WTC11 (cell line): ENCODE measurements at regions not wholly inside any gene's neighbourhood (a gene's known extent, or its start where the extent isn't known, plus 50 kb on each side); places are given as distances from the start of the nearest gene placed in this dataset.

ENCODE experiments used
- ATAC-seq: fragments of 200-7000 bp; cut with Tn5 transposase; 2 replicates; pipeline ENCODE4 v1.10.0; 2021; ENCODE audit warnings: mild to moderate bottlenecking, moderate library complexity
- CTCF ChIA-PET: fragments of 300-600 bp; sonication (Branson Sonifier 250); formaldehyde crosslinking; loops from one replicate; lab custom pipeline; 2021; ENCODE audit warnings: antibody characterized with exemption; lab: Charles Lee
- POLR2A ChIA-PET: fragments of 350-600 bp; sonication (Branson Sonifier 250); formaldehyde crosslinking; loops from one replicate; lab custom pipeline; 2021; ENCODE audit warnings: antibody characterized with exemption; lab: Charles Lee
- DNase-seq: peaks from one replicate; pipeline ENCODE4 v3.0.0; 2021; ENCODE audit warnings: low spot score
- H3K27ac Mint-ChIP-seq: 2 replicates; pipeline ENCODE4 v1.8.0; 2021; ENCODE audit warnings: mixed read lengths
- H3K27me3 Mint-ChIP-seq: 2 replicates; pipeline ENCODE4 v1.8.0; 2021; ENCODE audit warnings: low read depth, mild to moderate bottlenecking, moderate library complexity, mixed read lengths
- H3K36me3 Mint-ChIP-seq: 2 replicates; pipeline ENCODE4 v1.8.0; 2021; ENCODE audit warnings: mixed read lengths
- H3K4me1 Mint-ChIP-seq: 2 replicates; pipeline ENCODE4 v1.8.0; 2022; ENCODE audit warnings: mixed read lengths
- H3K4me3 Mint-ChIP-seq: 2 replicates; pipeline ENCODE4 v1.8.0; 2021; ENCODE audit warnings: mild to moderate bottlenecking, moderate library complexity, mixed read lengths
- H3K9me3 Mint-ChIP-seq: 2 replicates; pipeline ENCODE4 v1.8.0; 2021; ENCODE audit warnings: mixed read lengths
- ATF2 ChIP-seq: sonication (generic); formaldehyde crosslinking; IDR thresholded peaks from 2 replicates; pipeline ENCODE4 v1.8.1; 2022; ENCODE audit warnings: low read depth, missing genetic modification reagents, borderline replicate concordance
- ATF3 ChIP-seq: sonication (generic); formaldehyde crosslinking; conservative IDR thresholded peaks from 2 replicates; pipeline ENCODE4 v1.8.1; 2022; ENCODE audit warnings: mild to moderate bottlenecking, missing genetic modification reagents
- CREB1 ChIP-seq: sonication (generic); formaldehyde crosslinking; IDR thresholded peaks from 2 replicates; pipeline ENCODE4 v1.8.0; 2023; ENCODE audit warnings: mild to moderate bottlenecking, missing genetic modification reagents
- E2F1 ChIP-seq: sonication (generic); formaldehyde crosslinking; IDR thresholded peaks from 2 replicates; pipeline ENCODE4 v1.8.0; 2022; ENCODE audit warnings: mild to moderate bottlenecking, missing genetic modification reagents
- EMX1 ChIP-seq: fragments of 250-450 bp; sonication (Bioruptor Pico); IDR thresholded peaks from 2 replicates; pipeline ENCODE4 v1.8.0; 2021; ENCODE audit warnings: mild to moderate bottlenecking
- ESRRA ChIP-seq: sonication (generic); formaldehyde crosslinking; IDR thresholded peaks from 2 replicates; pipeline ENCODE4 v1.8.1; 2022; ENCODE audit warnings: mild to moderate bottlenecking, missing genetic modification reagents, borderline replicate concordance
- ETV6 ChIP-seq: sonication (generic); formaldehyde crosslinking; IDR thresholded peaks from 2 replicates; pipeline ENCODE4 v1.8.1; 2022; ENCODE audit warnings: mild to moderate bottlenecking, missing genetic modification reagents
- FOXJ3 ChIP-seq: sonication (generic); formaldehyde crosslinking; IDR thresholded peaks from 2 replicates; pipeline ENCODE4 v1.9.0; 2021; ENCODE audit warnings: missing genetic modification reagents, mild to moderate bottlenecking, borderline replicate concordance
- FOXP4 ChIP-seq: sonication (generic); formaldehyde crosslinking; IDR thresholded peaks from 2 replicates; pipeline ENCODE4 v1.8.0; 2022; ENCODE audit warnings: mild to moderate bottlenecking, missing genetic modification reagents
- GABPB1 ChIP-seq: sonication (generic); formaldehyde crosslinking; IDR thresholded peaks from 2 replicates; pipeline ENCODE4 v1.8.1; 2023; ENCODE audit warnings: mild to moderate bottlenecking, missing genetic modification reagents
- MXD4 ChIP-seq: fragments of 250-450 bp; sonication (Bioruptor Pico); IDR thresholded peaks from 2 replicates; pipeline ENCODE4 v1.8.0; 2021; ENCODE audit warnings: mild to moderate bottlenecking, moderate library complexity, borderline replicate concordance
- MYBL2 ChIP-seq: sonication (generic); formaldehyde crosslinking; IDR thresholded peaks from 2 replicates; pipeline ENCODE4 v1.8.1; 2023; ENCODE audit warnings: mild to moderate bottlenecking, moderate library complexity, missing genetic modification reagents
- NFYB ChIP-seq: sonication (generic); formaldehyde crosslinking; conservative IDR thresholded peaks from 2 replicates; pipeline ENCODE4 v1.8.0; 2022; ENCODE audit warnings: low read depth, missing genetic modification reagents
- NR3C1 ChIP-seq: sonication (generic); formaldehyde crosslinking; conservative IDR thresholded peaks from 2 replicates; pipeline ENCODE4 v1.8.1; 2023; ENCODE audit warnings: low read depth, mild to moderate bottlenecking, missing genetic modification reagents
- PREB ChIP-seq: sonication (generic); formaldehyde crosslinking; IDR thresholded peaks from 2 replicates; pipeline ENCODE4 v1.8.1; 2022; ENCODE audit warnings: mild to moderate bottlenecking, missing genetic modification reagents, moderate library complexity, borderline replicate concordance
- STAT6 ChIP-seq: sonication (generic); formaldehyde crosslinking; conservative IDR thresholded peaks from 2 replicates; pipeline ENCODE4 v1.8.1; 2023; ENCODE audit warnings: mild to moderate bottlenecking, low read depth, missing genetic modification reagents, moderate library complexity
- TCF7 ChIP-seq: sonication (generic); formaldehyde crosslinking; IDR thresholded peaks from 2 replicates; pipeline ENCODE4 v1.8.0; 2022; ENCODE audit warnings: mild to moderate bottlenecking, low read depth, missing genetic modification reagents, moderate library complexity
- ZNF138 ChIP-seq: sonication (generic); formaldehyde crosslinking; conservative IDR thresholded peaks from 2 replicates; pipeline ENCODE4 v1.8.1; 2022; ENCODE audit warnings: mild to moderate bottlenecking, moderate library complexity, missing genetic modification reagents
- ZNF232 ChIP-seq: sonication (generic); formaldehyde crosslinking; IDR thresholded peaks from 2 replicates; pipeline ENCODE4 v1.8.0; 2022; ENCODE audit warnings: mild to moderate bottlenecking, missing genetic modification reagents
- ZNF263 ChIP-seq: sonication (generic); formaldehyde crosslinking; IDR thresholded peaks from 2 replicates; pipeline ENCODE4 v1.8.1; 2022; ENCODE audit warnings: low read depth, mild to moderate bottlenecking, moderate library complexity, missing genetic modification reagents
- ZNF423 ChIP-seq: fragments of 250-450 bp; sonication (Bioruptor Pico); IDR thresholded peaks from 2 replicates; pipeline ENCODE4 v2.1.2; 2022; ENCODE audit warnings: mild to moderate bottlenecking, moderate library complexity
- ZNF512 ChIP-seq: sonication (generic); formaldehyde crosslinking; IDR thresholded peaks from 2 replicates; pipeline ENCODE4 v1.8.1; 2022; ENCODE audit warnings: missing genetic modification reagents, borderline replicate concordance
- ZNF671 ChIP-seq: fragments of 250-450 bp; sonication (Bioruptor Pico); IDR thresholded peaks from 2 replicates; pipeline ENCODE4 v1.8.0; 2021; ENCODE audit warnings: mild to moderate bottlenecking

- no peak for TF ChIP-seq ZNF423 (CRISPR knock-in tag)
- TF ChIP-seq ETV6 = no peak
- no peak for TF ChIP-seq MXD4 (CRISPR knock-in tag)
Observed at GRCh38 chr9:29339387-29339786, 1766.1 kb upstream of the C9orf72 start (continued).

- no peak for ATAC-seq
- POLR2A ChIA-PET = no interaction called here
- H3K27me3 Mint-ChIP-seq = no peaks in the 10 kb centered on the region
- CTCF ChIA-PET = no interaction called here
- H3K36me3 Mint-ChIP-seq = 0 out of 2 replicates have a peak, but pooled peaks cover 1% of the 10 kb centered on the region
- TF ChIP-seq FOXJ3 (CRISPR knock-in tag) (no peak), ATF3 (no peak), ZNF232 (CRISPR knock-in tag) (no peak)
- DNase-seq = no peak
- H3K4me3 Mint-ChIP-seq = no peak overlapping the region
- peaks cover 3% of the 10 kb centered on the region for H3K9me3 Mint-ChIP-seq
- H3K27ac Mint-ChIP-seq = no peak overlapping the region
- H3K4me1 Mint-ChIP-seq = no peaks in the 10 kb centered on the region; the same call in 1 of the 2 replicates
Observed at GRCh38 chr9:29348999-29349398, 1775.7 kb upstream of the C9orf72 start.

- CTCF ChIA-PET = no interaction called here
- Mint-ChIP-seq H3K4me3 (no peak overlapping the region), H3K36me3 (peaks cover 9% of the 10 kb centered on the region), H3K9me3 (peaks cover 3% of the 10 kb centered on the region), H3K4me1 (peaks cover 16% of the 10 kb centered on the region), H3K27me3 (no peaks in the 10 kb centered on the region), H3K27ac (no peak overlapping the region)
- TF ChIP-seq E2F1 = no peak
- no peak for TF ChIP-seq EMX1 (CRISPR knock-in tag)
- no peak for TF ChIP-seq ZNF138 (CRISPR knock-in tag)
- no peak for TF ChIP-seq PREB (CRISPR knock-in tag)
- no peak for TF ChIP-seq ZNF671 (CRISPR knock-in tag)
- no peak for TF ChIP-seq ESRRA (CRISPR knock-in tag)
- TF ChIP-seq CREB1 (CRISPR knock-in tag) = no peak
- no peak for TF ChIP-seq ATF2 (CRISPR knock-in tag)
- no peak for TF ChIP-seq ZNF512
- TF ChIP-seq NR3C1 (CRISPR knock-in tag) = no peak
- TF ChIP-seq NFYB (CRISPR knock-in tag) = no peak
- no peak for TF ChIP-seq STAT6 (CRISPR knock-in tag)
- TF ChIP-seq MXD4 (CRISPR knock-in tag) = no peak
- TF ChIP-seq FOXP4 (CRISPR knock-in tag) = no peak
- no peak for TF ChIP-seq TCF7 (CRISPR knock-in tag)
- TF ChIP-seq ZNF263 (CRISPR knock-in tag) = no peak
- no peak for TF ChIP-seq GABPB1 (CRISPR knock-in tag)
- TF ChIP-seq MYBL2 = no peak
- ATAC-seq (no peak), DNase-seq (no peak)
- POLR2A ChIA-PET = no interaction called here
Observed at GRCh38 chr9:29389421-29389820, 1816.1 kb upstream of the C9orf72 start.
